Ishikawa (cell line): ENCODE measurements at regions not wholly inside any gene's neighbourhood (a gene's known extent, or its start where the extent isn't known, plus 50 kb on each side); places are given as distances from the start of the nearest gene placed in this dataset.

Experiments used
- CEBPB ChIP-seq: IDR thresholded peaks from 2 replicates; pipeline ENCODE4 v1.6.1; 2012
- CREB1 ChIP-seq: IDR thresholded peaks from 2 replicates; pipeline ENCODE4 v1.6.1; 2012; ENCODE audit warnings: low read depth
- EP300 ChIP-seq: IDR thresholded peaks from 2 replicates; pipeline ENCODE4 v1.6.1; 2012; ENCODE audit warnings: borderline replicate concordance
- FOXM1 ChIP-seq: IDR thresholded peaks from 2 replicates; pipeline ENCODE4 v1.6.1; 2012; ENCODE audit warnings: low read depth, borderline replicate concordance
- NFIC ChIP-seq: IDR thresholded peaks from 2 replicates; pipeline ENCODE4 v1.6.1; 2012
- RAD21 ChIP-seq: IDR thresholded peaks from 2 replicates; pipeline ENCODE4 v1.6.1; 2012; ENCODE audit warnings: low read depth
- TAF1 ChIP-seq: IDR thresholded peaks from 2 replicates; pipeline ENCODE4 v1.6.1; 2012; ENCODE audit warnings: low read depth, mild to moderate bottlenecking
- TCF12 ChIP-seq: IDR thresholded peaks from 2 replicates; pipeline ENCODE4 v1.6.1; 2012; ENCODE audit warnings: low read depth
- TEAD4 ChIP-seq: IDR thresholded peaks from 2 replicates; pipeline ENCODE4 v1.6.1; 2012
- YY1 ChIP-seq: IDR thresholded peaks from 2 replicates; pipeline ENCODE4 v1.6.1; 2012; ENCODE audit warnings: low read depth
- ZBTB7A ChIP-seq: IDR thresholded peaks from 2 replicates; pipeline ENCODE4 v1.6.1; 2012; ENCODE audit warnings: low read depth
- TF ChIP-seq, protein P1 (sequence below): IDR thresholded peaks from 2 replicates; pipeline ENCODE4 v1.6.1; 2012
- TF ChIP-seq, protein P2 (sequence below): IDR thresholded peaks from 2 replicates; pipeline ENCODE4 v1.6.1; 2012; ENCODE audit warnings: low read depth, mild to moderate bottlenecking
- TF ChIP-seq, protein P3 (sequence below): IDR thresholded peaks from 2 replicates; pipeline ENCODE4 v1.6.1; 2012

DNA sequence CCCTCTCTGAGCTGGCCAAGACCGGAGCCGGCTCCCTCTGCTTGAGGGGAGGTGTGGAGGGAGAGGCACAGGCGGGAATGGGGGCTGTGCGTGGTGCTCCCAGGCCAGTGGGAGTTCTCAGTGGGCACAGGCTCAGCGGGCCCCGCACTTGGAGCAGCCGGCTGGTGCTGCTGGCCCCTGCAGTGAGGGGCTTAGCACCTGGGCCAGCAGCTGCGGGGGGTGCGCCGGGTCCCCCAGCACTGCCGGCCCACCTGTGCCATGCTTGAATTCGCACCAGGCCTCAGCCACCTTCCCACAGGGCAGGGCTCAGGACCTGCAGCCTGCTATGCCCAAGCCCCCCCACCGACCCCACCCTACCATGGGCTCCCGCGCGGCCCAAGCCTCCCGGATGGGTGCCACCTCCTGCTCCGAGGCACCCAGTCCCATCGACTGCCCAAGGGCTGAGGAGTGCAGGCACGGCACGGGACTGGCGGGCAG, 602.5 kb downstream of the KCTD8 start:
- TF ChIP-seq NFIC (no peak), EP300 (no peak), TAF1 (no peak), FOXM1 (no peak), CREB1 (no peak), CEBPB (no peak), RAD21 (no peak), TEAD4 (no peak), ZBTB7A (no peak), TCF12 (no peak), YY1 (no peak)
- TF ChIP-seq, protein P1, sequence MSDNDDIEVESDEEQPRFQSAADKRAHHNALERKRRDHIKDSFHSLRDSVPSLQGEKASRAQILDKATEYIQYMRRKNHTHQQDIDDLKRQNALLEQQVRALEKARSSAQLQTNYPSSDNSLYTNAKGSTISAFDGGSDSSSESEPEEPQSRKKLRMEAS: no peak
- TF ChIP-seq, protein P2, sequence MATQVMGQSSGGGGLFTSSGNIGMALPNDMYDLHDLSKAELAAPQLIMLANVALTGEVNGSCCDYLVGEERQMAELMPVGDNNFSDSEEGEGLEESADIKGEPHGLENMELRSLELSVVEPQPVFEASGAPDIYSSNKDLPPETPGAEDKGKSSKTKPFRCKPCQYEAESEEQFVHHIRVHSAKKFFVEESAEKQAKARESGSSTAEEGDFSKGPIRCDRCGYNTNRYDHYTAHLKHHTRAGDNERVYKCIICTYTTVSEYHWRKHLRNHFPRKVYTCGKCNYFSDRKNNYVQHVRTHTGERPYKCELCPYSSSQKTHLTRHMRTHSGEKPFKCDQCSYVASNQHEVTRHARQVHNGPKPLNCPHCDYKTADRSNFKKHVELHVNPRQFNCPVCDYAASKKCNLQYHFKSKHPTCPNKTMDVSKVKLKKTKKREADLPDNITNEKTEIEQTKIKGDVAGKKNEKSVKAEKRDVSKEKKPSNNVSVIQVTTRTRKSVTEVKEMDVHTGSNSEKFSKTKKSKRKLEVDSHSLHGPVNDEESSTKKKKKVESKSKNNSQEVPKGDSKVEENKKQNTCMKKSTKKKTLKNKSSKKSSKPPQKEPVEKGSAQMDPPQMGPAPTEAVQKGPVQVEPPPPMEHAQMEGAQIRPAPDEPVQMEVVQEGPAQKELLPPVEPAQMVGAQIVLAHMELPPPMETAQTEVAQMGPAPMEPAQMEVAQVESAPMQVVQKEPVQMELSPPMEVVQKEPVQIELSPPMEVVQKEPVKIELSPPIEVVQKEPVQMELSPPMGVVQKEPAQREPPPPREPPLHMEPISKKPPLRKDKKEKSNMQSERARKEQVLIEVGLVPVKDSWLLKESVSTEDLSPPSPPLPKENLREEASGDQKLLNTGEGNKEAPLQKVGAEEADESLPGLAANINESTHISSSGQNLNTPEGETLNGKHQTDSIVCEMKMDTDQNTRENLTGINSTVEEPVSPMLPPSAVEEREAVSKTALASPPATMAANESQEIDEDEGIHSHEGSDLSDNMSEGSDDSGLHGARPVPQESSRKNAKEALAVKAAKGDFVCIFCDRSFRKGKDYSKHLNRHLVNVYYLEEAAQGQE: no peak
- TF ChIP-seq, protein P3, sequence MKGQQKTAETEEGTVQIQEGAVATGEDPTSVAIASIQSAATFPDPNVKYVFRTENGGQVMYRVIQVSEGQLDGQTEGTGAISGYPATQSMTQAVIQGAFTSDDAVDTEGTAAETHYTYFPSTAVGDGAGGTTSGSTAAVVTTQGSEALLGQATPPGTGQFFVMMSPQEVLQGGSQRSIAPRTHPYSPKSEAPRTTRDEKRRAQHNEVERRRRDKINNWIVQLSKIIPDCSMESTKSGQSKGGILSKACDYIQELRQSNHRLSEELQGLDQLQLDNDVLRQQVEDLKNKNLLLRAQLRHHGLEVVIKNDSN: no peak
